Left ventricle myocardium inferior (tissue), 1 donor: ENCODE measurements at regions not wholly inside any gene's neighbourhood (a gene's known extent, or its start where the extent isn't known, plus 50 kb on each side); places are given as distances from the start of the nearest gene placed in this dataset.
A peak's percentile ranks its signal among the peaks of the same experiment; 100 is the strongest.

Source experiments
- DNase-seq: peaks from one replicate; pipeline ENCODE4 v3.0.0-alpha.2; 2020
- H3K27ac ChIP-seq: fragments of 200-600 bp; replicated peaks from 2 replicates; pipeline ENCODE4 v1.8.0; 2021
- H3K27me3 ChIP-seq: fragments of 200-600 bp; 2 replicates; pipeline ENCODE4 v1.8.0; 2021; ENCODE audit warnings: low read depth
- H3K36me3 ChIP-seq: fragments of 200-600 bp; 2 replicates; pipeline ENCODE4 v1.8.0; 2021
- H3K4me1 ChIP-seq: fragments of 200-600 bp; 2 replicates; pipeline ENCODE4 v1.8.0; 2021
- H3K4me3 ChIP-seq: fragments of 200-600 bp; 2 replicates; pipeline ENCODE4 v1.8.0; 2021; ENCODE audit warnings: mild to moderate bottlenecking, moderate library complexity
- H3K9me3 ChIP-seq: fragments of 200-600 bp; replicated peaks from 2 replicates; pipeline ENCODE4 v1.8.0; 2021
- CTCF ChIP-seq: fragments of 200-600 bp; IDR thresholded peaks from 2 replicates; pipeline ENCODE4 v1.8.0; 2021; ENCODE audit warnings: antibody characterized with exemption, mild to moderate bottlenecking, borderline replicate concordance
- intact Hi-C: fragments of 100-400 bp; cut with micrococcal nuclease; formaldehyde crosslinking; loops from one replicate; pipeline ENCODE4 v1.11.0; 2022
- donor health status: DM: no; HTN: yes; CAD: no; lungs with severe emphysema.

- Histone ChIP-seq H3K27ac (no peak overlapping the region), H3K4me1 (no peaks in the 10 kb centered on the region), H3K9me3 (no peaks in the 10 kb centered on the region), H3K36me3 (no peaks in the 10 kb centered on the region), H3K4me3 (no peak overlapping the region), H3K27me3 (peaks cover 2% of the 10 kb centered on the region)
- no peak for DNase-seq
- no peak for TF ChIP-seq CTCF
- intact Hi-C loops: no loop called here
These were observed 515.9 kb upstream of the PAPPA start for GRCh38 chr9:115637661-115638060.

GRCh38 chr9:115640887-115641286 is 512.7 kb upstream of the PAPPA start:
- H3K4me3 ChIP-seq: no peak overlapping the region
- H3K9me3 ChIP-seq: no peaks in the 10 kb centered on the region
- no peaks in the 10 kb centered on the region for H3K4me1 ChIP-seq
- H3K27ac ChIP-seq: no peak overlapping the region
- intact Hi-C loops: no loop called here
- DNase-seq: no peak
- TF ChIP-seq CTCF: no peak
- H3K36me3 ChIP-seq: no peaks in the 10 kb centered on the region
- peaks cover 4% of the 10 kb centered on the region for H3K27me3 ChIP-seq

- no peaks in the 10 kb centered on the region for H3K9me3 ChIP-seq
- no peaks in the 10 kb centered on the region for H3K36me3 ChIP-seq
- H3K27ac ChIP-seq: no peak overlapping the region
- H3K27me3 ChIP-seq: peaks cover 4% of the 10 kb centered on the region
- H3K4me3 ChIP-seq: no peak overlapping the region
- no peaks in the 10 kb centered on the region for H3K4me1 ChIP-seq
- TF ChIP-seq CTCF: no peak
- intact Hi-C loops: no loop called here
- no peak for DNase-seq
These were observed 511.3 kb upstream of the PAPPA start for GRCh38 chr9:115642285-115642684.

- H3K4me1 ChIP-seq: no peaks in the 10 kb centered on the region
- intact Hi-C loops: no loop called here
- H3K36me3 ChIP-seq: no peaks in the 10 kb centered on the region
- H3K9me3 ChIP-seq: no peaks in the 10 kb centered on the region
- H3K27me3 ChIP-seq: peaks cover 4% of the 10 kb centered on the region
- no peak overlapping the region for H3K27ac ChIP-seq
- DNase-seq: no peak
- TF ChIP-seq CTCF: no peak
- no peak overlapping the region for H3K4me3 ChIP-seq
These were observed 509.5 kb upstream of the PAPPA start for GRCh38 chr9:115643948-115644727.

DNA sequence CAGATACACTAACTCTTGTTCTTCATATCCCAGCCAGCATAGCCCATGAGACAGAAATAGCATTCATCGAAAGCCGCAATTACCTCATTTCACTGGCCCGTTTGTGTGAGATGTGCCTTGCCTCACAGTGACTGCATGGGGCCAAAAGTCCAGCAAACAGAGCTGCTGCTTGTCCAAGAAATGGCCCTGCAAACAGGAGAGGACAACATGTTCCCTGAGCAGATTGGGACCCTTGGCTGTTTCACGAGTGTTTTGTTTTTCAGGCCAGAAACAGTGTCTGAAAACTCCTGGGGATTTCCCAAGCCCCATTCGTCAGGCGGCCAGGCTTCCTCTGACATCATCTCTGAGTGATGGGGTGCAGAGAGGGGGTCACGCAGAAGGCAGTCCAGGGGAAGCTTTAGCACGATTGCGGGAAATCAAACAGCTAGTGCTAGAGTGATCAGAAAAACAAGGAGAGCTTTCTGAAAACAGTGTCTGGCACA is 503.6 kb upstream of the PAPPA start:
- intact Hi-C loops: no loop called here
- no peaks in the 10 kb centered on the region for H3K4me1 ChIP-seq
- H3K36me3 ChIP-seq: no peaks in the 10 kb centered on the region
- no peak for TF ChIP-seq CTCF
- no peaks in the 10 kb centered on the region for H3K27me3 ChIP-seq
- H3K4me3 ChIP-seq: no peak overlapping the region
- no peaks in the 10 kb centered on the region for H3K9me3 ChIP-seq
- peak; percentile 58 for DNase-seq
- peak overlapping the region; percentile 68 for H3K27ac ChIP-seq
